ENCODE measurements at regions not wholly inside any gene's neighbourhood (a gene's known extent, or its start where the extent isn't known, plus 50 kb on each side); places are given as distances from the start of the nearest gene placed in this dataset.

DNA sequence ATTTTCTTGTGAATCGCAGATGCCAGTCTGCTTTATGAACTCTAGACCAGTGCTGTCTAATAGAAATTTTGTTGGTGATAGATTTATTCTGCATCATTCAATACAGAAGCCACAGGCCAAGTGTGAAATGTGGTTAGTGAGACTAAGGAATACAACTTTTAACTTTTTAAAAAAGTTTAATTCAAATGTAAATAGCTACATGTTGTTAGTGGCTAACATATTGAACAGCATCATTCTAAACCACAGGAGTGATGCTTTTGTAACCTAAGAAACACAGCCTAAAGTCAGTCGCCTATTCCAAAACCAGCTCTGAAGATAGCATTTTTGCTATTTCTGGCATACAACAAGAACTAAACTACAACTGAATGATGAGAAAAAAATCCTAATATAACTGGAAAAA is 164.8 kb upstream of the CBLB start:
- no peaks in the 10 kb centered on the region for H3K4me1 ChIP-seq (ENCODE audit: control insufficient read depth in 2 of 2, insufficient read depth in 2 of 2, low read length in 2 of 2)
- no peaks in the 10 kb centered on the region for H3K27me3 ChIP-seq (ENCODE audit: control insufficient read depth in 2 of 2, insufficient read depth in 2 of 2, low read length in 2 of 2)
- H3K36me3 ChIP-seq (ENCODE audit: control insufficient read depth in 2 of 2, insufficient read depth in 2 of 2, low read length in 2 of 2), result no peaks in the 10 kb centered on the region
- H3K9me3 ChIP-seq (ENCODE audit: control insufficient read depth in 2 of 2, low read length in 2 of 2), result no peaks in the 10 kb centered on the region
- no peak overlapping the region for H3K9ac ChIP-seq (ENCODE audit: low read depth in 1 of 2, low read length in 2 of 2)
- H3K27ac ChIP-seq (ENCODE audit: low read depth in 2 of 2, low read length in 2 of 2), result no peak overlapping the region
- H3K4me3 ChIP-seq (ENCODE audit: low read length in 2 of 2), result no peak overlapping the region

DNA sequence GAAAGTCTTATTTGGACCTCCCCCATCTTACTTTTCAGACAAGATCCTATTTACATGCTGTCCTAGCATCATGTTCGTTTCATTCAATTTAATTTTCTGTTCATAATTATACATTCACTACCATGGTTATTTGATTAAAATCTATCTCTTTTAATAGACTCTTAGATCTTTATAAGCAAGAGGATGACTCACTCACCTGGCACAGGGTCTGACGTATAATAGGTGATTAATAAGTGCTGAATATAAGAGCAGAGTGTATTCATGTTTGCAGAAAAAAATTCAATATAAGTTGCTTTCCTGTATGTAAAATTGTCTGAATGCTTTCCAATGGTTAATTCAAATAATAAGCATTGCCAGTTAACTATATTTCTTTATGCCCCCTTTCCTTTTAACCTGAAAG is 165.5 kb upstream of the CBLB start:
- H3K4me3 ChIP-seq (ENCODE audit: low read length in 2 of 2), result no peak overlapping the region

GRCh38 chr3:106035619-106036018 is 166.8 kb upstream of the CBLB start:
- H3K36me3 ChIP-seq (ENCODE audit: control insufficient read depth in 2 of 2, insufficient read depth in 2 of 2, low read length in 2 of 2), result no peaks in the 10 kb centered on the region
- H3K4me3 ChIP-seq (ENCODE audit: low read length in 2 of 2), result no peak overlapping the region

More for the DNA sequence above, 165.5 kb upstream of the CBLB start:
- Histone ChIP-seq H3K27ac (ENCODE audit: low read depth in 2 of 2, low read length in 2 of 2) (no peak overlapping the region), H3K4me1 (ENCODE audit: control insufficient read depth in 2 of 2, insufficient read depth in 2 of 2, low read length in 2 of 2) (no peaks in the 10 kb centered on the region), H3K27me3 (ENCODE audit: control insufficient read depth in 2 of 2, insufficient read depth in 2 of 2, low read length in 2 of 2) (no peaks in the 10 kb centered on the region), H3K9ac (ENCODE audit: low read depth in 1 of 2, low read length in 2 of 2) (no peak overlapping the region), H3K9me3 (ENCODE audit: control insufficient read depth in 2 of 2, low read length in 2 of 2) (no peaks in the 10 kb centered on the region), H3K36me3 (ENCODE audit: control insufficient read depth in 2 of 2, insufficient read depth in 2 of 2, low read length in 2 of 2) (no peaks in the 10 kb centered on the region)

GRCh38 chr3:106036696-106037095 is 167.9 kb upstream of the CBLB start:
- Histone ChIP-seq H3K9ac (ENCODE audit: low read depth in 1 of 2, low read length in 2 of 2) (no peak overlapping the region), H3K4me1 (ENCODE audit: control insufficient read depth in 2 of 2, insufficient read depth in 2 of 2, low read length in 2 of 2) (no peaks in the 10 kb centered on the region), H3K27ac (ENCODE audit: low read depth in 2 of 2, low read length in 2 of 2) (no peak overlapping the region), H3K36me3 (ENCODE audit: control insufficient read depth in 2 of 2, insufficient read depth in 2 of 2, low read length in 2 of 2) (no peaks in the 10 kb centered on the region), H3K27me3 (ENCODE audit: control insufficient read depth in 2 of 2, insufficient read depth in 2 of 2, low read length in 2 of 2) (no peaks in the 10 kb centered on the region), H3K4me3 (ENCODE audit: low read length in 2 of 2) (no peak overlapping the region), H3K9me3 (ENCODE audit: control insufficient read depth in 2 of 2, low read length in 2 of 2) (no peaks in the 10 kb centered on the region)

More at GRCh38 chr3:106035619-106036018, 166.8 kb upstream of the CBLB start:
- Histone ChIP-seq H3K9me3 (ENCODE audit: control insufficient read depth in 2 of 2, low read length in 2 of 2) (no peaks in the 10 kb centered on the region), H3K9ac (ENCODE audit: low read depth in 1 of 2, low read length in 2 of 2) (no peak overlapping the region), H3K27ac (ENCODE audit: low read depth in 2 of 2, low read length in 2 of 2) (no peak overlapping the region), H3K27me3 (ENCODE audit: control insufficient read depth in 2 of 2, insufficient read depth in 2 of 2, low read length in 2 of 2) (no peaks in the 10 kb centered on the region), H3K4me1 (ENCODE audit: control insufficient read depth in 2 of 2, insufficient read depth in 2 of 2, low read length in 2 of 2) (no peaks in the 10 kb centered on the region)

- H3K36me3 ChIP-seq (ENCODE audit: control insufficient read depth in 2 of 2, insufficient read depth in 2 of 2, low read length in 2 of 2), result no peaks in the 10 kb centered on the region
- H3K4me1 ChIP-seq (ENCODE audit: control insufficient read depth in 2 of 2, insufficient read depth in 2 of 2, low read length in 2 of 2), result no peaks in the 10 kb centered on the region
- H3K4me3 ChIP-seq (ENCODE audit: low read length in 2 of 2), result no peak overlapping the region
- no peaks in the 10 kb centered on the region for H3K9me3 ChIP-seq (ENCODE audit: control insufficient read depth in 2 of 2, low read length in 2 of 2)
- H3K27me3 ChIP-seq (ENCODE audit: control insufficient read depth in 2 of 2, insufficient read depth in 2 of 2, low read length in 2 of 2), result no peaks in the 10 kb centered on the region
- no peak overlapping the region for H3K9ac ChIP-seq (ENCODE audit: low read depth in 1 of 2, low read length in 2 of 2)
- H3K27ac ChIP-seq (ENCODE audit: low read depth in 2 of 2, low read length in 2 of 2), result no peak overlapping the region
These were observed 178.4 kb upstream of the CBLB start for GRCh38 chr3:106047221-106047620.

GRCh38 chr3:106048946-106049481 is 180.2 kb upstream of the CBLB start:
- H3K4me3 ChIP-seq (ENCODE audit: low read length in 2 of 2), result no peak overlapping the region
- H3K36me3 ChIP-seq (ENCODE audit: control insufficient read depth in 2 of 2, insufficient read depth in 2 of 2, low read length in 2 of 2), result no peaks in the 10 kb centered on the region
- no peak overlapping the region for H3K27ac ChIP-seq (ENCODE audit: low read depth in 2 of 2, low read length in 2 of 2)
- H3K4me1 ChIP-seq (ENCODE audit: control insufficient read depth in 2 of 2, insufficient read depth in 2 of 2, low read length in 2 of 2), result no peaks in the 10 kb centered on the region
- no peaks in the 10 kb centered on the region for H3K27me3 ChIP-seq (ENCODE audit: control insufficient read depth in 2 of 2, insufficient read depth in 2 of 2, low read length in 2 of 2)
- H3K9me3 ChIP-seq (ENCODE audit: control insufficient read depth in 2 of 2, low read length in 2 of 2), result no peaks in the 10 kb centered on the region
- H3K9ac ChIP-seq (ENCODE audit: low read depth in 1 of 2, low read length in 2 of 2), result no peak overlapping the region

GRCh38 chr3:106049821-106050220 is 181.0 kb upstream of the CBLB start:
- Histone ChIP-seq H3K4me3 (ENCODE audit: low read length in 2 of 2) (no peak overlapping the region), H3K27me3 (ENCODE audit: control insufficient read depth in 2 of 2, insufficient read depth in 2 of 2, low read length in 2 of 2) (no peaks in the 10 kb centered on the region), H3K4me1 (ENCODE audit: control insufficient read depth in 2 of 2, insufficient read depth in 2 of 2, low read length in 2 of 2) (no peaks in the 10 kb centered on the region), H3K27ac (ENCODE audit: low read depth in 2 of 2, low read length in 2 of 2) (no peak overlapping the region), H3K36me3 (ENCODE audit: control insufficient read depth in 2 of 2, insufficient read depth in 2 of 2, low read length in 2 of 2) (no peaks in the 10 kb centered on the region), H3K9me3 (ENCODE audit: control insufficient read depth in 2 of 2, low read length in 2 of 2) (no peaks in the 10 kb centered on the region), H3K9ac (ENCODE audit: low read depth in 1 of 2, low read length in 2 of 2) (no peak overlapping the region)

GRCh38 chr3:106056931-106057330 is 188.1 kb upstream of the CBLB start:
- H3K9me3 ChIP-seq (ENCODE audit: control insufficient read depth in 2 of 2, low read length in 2 of 2), result no peaks in the 10 kb centered on the region
- H3K4me1 ChIP-seq (ENCODE audit: control insufficient read depth in 2 of 2, insufficient read depth in 2 of 2, low read length in 2 of 2), result no peaks in the 10 kb centered on the region
- H3K27ac ChIP-seq (ENCODE audit: low read depth in 2 of 2, low read length in 2 of 2), result no peak overlapping the region
- H3K27me3 ChIP-seq (ENCODE audit: control insufficient read depth in 2 of 2, insufficient read depth in 2 of 2, low read length in 2 of 2), result no peaks in the 10 kb centered on the region
- no peaks in the 10 kb centered on the region for H3K36me3 ChIP-seq (ENCODE audit: control insufficient read depth in 2 of 2, insufficient read depth in 2 of 2, low read length in 2 of 2)
- no peak overlapping the region for H3K9ac ChIP-seq (ENCODE audit: low read depth in 1 of 2, low read length in 2 of 2)
- H3K4me3 ChIP-seq (ENCODE audit: low read length in 2 of 2), result no peak overlapping the region

DNA sequence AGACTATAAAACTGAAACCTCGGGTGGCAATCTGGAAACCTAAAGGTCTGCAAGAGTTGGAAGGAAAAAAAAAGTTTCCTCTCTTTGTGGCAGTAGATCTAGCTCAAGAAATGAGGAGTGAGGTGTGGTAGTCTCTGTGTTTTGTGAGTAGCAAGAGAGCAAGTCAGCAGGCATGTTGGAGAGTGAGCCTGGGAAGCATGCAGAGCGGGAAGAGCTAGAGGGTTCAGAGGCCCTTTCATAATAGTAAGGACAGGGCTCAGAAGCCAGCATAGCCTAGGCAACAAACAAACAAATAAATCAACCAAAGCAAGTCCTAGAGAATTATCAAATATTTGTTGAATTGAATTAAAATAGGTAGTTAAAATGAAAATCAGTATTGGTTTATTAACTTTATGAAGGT is 189.7 kb upstream of the CBLB start:
- Histone ChIP-seq H3K4me3 (ENCODE audit: low read length in 2 of 2) (no peak overlapping the region), H3K27ac (ENCODE audit: low read depth in 2 of 2, low read length in 2 of 2) (no peak overlapping the region), H3K36me3 (ENCODE audit: control insufficient read depth in 2 of 2, insufficient read depth in 2 of 2, low read length in 2 of 2) (no peaks in the 10 kb centered on the region), H3K9ac (ENCODE audit: low read depth in 1 of 2, low read length in 2 of 2) (no peak overlapping the region), H3K27me3 (ENCODE audit: control insufficient read depth in 2 of 2, insufficient read depth in 2 of 2, low read length in 2 of 2) (no peaks in the 10 kb centered on the region), H3K9me3 (ENCODE audit: control insufficient read depth in 2 of 2, low read length in 2 of 2) (no peaks in the 10 kb centered on the region), H3K4me1 (ENCODE audit: control insufficient read depth in 2 of 2, insufficient read depth in 2 of 2, low read length in 2 of 2) (no peaks in the 10 kb centered on the region)

GRCh38 chr3:106059953-106060517 is 191.2 kb upstream of the CBLB start:
- Histone ChIP-seq H3K27me3 (ENCODE audit: control insufficient read depth in 2 of 2, insufficient read depth in 2 of 2, low read length in 2 of 2) (no peaks in the 10 kb centered on the region), H3K9me3 (ENCODE audit: control insufficient read depth in 2 of 2, low read length in 2 of 2) (no peaks in the 10 kb centered on the region), H3K9ac (ENCODE audit: low read depth in 1 of 2, low read length in 2 of 2) (no peak overlapping the region), H3K36me3 (ENCODE audit: control insufficient read depth in 2 of 2, insufficient read depth in 2 of 2, low read length in 2 of 2) (no peaks in the 10 kb centered on the region), H3K4me1 (ENCODE audit: control insufficient read depth in 2 of 2, insufficient read depth in 2 of 2, low read length in 2 of 2) (no peaks in the 10 kb centered on the region), H3K27ac (ENCODE audit: low read depth in 2 of 2, low read length in 2 of 2) (no peak overlapping the region), H3K4me3 (ENCODE audit: low read length in 2 of 2) (no peak overlapping the region)

DNA sequence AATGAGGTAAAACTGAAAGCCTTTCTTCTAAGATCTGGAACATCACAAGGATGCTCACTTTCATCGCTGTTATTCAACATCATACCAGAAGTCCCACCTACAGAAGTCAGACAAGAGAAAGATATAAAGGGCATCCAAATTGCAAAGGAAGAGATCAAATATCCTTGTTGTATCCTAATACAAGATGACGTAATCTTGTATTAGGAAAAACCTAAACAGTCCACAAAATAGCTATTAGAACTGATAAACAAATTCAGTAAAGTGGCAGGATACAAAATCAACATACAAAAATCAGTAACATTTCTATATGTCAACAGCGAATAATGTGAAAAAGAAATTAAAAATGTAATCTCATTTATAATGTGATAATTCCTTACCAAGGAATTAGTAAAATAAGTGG is 195.1 kb upstream of the CBLB start:
- no peaks in the 10 kb centered on the region for H3K27me3 ChIP-seq (ENCODE audit: control insufficient read depth in 2 of 2, insufficient read depth in 2 of 2, low read length in 2 of 2)
- no peaks in the 10 kb centered on the region for H3K9me3 ChIP-seq (ENCODE audit: control insufficient read depth in 2 of 2, low read length in 2 of 2)
- H3K9ac ChIP-seq (ENCODE audit: low read depth in 1 of 2, low read length in 2 of 2), result no peak overlapping the region
- H3K4me3 ChIP-seq (ENCODE audit: low read length in 2 of 2), result no peak overlapping the region
- H3K4me1 ChIP-seq (ENCODE audit: control insufficient read depth in 2 of 2, insufficient read depth in 2 of 2, low read length in 2 of 2), result no peaks in the 10 kb centered on the region
- H3K36me3 ChIP-seq (ENCODE audit: control insufficient read depth in 2 of 2, insufficient read depth in 2 of 2, low read length in 2 of 2), result no peaks in the 10 kb centered on the region
- no peak overlapping the region for H3K27ac ChIP-seq (ENCODE audit: low read depth in 2 of 2, low read length in 2 of 2)
